T-helper 1 cell (primary cell): ENCODE measurements at regions not wholly inside any gene's neighbourhood (a gene's known extent, or its start where the extent isn't known, plus 50 kb on each side); places are given as distances from the start of the nearest gene placed in this dataset.
A peak's percentile ranks its signal among the peaks of the same experiment; 100 is the strongest.
"Not testable (repeated sequence)": the region's sequence is repeated elsewhere in the genome, so short reads cannot be mapped to it uniquely, and the experiment has no call there.

ENCODE experiments used
- DNase-seq, 5 donors: peaks; one replicate each; pipeline ENCODE4 v3.0.0-alpha.2; 2012 to 2020

DNA sequence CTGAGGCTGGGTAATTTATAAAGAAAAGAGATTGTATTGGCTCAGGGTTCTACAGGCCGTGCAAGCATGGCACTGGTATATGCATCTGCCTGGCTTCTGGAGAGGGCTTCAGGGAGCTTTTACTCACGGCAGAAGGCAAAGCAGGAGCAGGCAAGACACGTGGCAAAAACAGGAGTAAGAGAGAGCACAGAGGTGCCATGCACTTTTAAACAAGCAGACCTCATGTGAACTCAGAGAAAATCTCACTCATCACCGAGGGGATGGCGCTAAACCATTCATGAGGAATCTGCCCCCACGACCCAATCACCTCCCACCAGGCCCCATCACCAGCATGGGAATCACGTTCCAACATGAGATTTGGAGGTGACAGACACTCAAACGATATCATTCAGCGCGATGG, 400.7 kb upstream of the RUNX1 start:
- DNase-seq: no peak

DNA sequence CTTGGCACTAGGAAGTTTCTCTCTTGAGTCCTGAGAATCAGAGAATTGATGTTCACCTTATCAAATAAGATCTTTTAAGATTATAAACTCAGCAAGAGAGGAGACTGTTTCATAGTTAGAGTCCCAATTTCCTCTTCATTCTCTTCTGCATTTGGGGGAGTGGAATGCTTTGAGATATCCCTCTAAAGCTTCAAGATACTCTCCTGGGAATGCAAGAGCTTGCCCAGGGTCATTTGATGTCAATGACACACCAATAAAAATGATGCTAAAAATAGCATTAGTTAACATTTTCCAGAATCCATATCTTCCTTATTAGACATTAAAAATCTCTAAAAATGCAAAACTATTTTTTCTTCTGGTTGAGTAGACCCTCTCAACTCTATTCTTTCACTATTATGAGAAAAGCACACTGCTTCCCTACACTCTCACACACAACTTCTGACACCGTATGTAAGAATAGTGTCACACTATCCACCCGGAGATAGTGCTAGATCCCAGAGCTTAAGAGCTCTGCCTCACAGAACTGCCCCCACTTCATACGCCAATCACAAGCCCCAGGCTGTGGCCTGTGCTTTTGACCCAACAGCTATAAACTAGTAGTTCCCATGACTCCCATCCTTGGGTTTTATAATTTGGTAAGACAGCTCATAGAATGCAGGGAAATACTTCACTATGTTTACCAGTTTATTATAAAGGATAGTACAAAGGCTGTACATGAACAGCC, 399.9 kb upstream of the RUNX1 start:
- DNase-seq: no peak

DNA sequence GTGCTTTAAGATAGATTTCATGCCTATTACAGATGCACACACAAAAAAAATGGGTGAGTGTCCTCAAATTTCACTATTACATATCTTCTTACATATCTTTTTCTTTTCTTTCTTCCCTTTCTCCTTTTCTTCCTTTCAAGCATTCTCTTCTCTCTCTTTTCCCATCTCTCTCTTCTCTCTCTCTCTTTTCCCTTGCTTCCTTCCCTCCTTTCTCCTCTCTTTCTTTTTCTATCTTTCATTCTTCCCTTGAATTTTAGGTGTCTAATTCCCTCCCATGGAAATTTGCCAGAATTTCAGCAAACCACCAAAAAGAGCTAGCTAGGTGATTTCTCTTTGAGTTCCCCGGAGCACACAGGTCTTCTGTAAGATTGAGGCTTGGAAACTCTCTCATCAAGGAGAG, 395.3 kb upstream of the RUNX1 start:
- no peak for DNase-seq

DNA sequence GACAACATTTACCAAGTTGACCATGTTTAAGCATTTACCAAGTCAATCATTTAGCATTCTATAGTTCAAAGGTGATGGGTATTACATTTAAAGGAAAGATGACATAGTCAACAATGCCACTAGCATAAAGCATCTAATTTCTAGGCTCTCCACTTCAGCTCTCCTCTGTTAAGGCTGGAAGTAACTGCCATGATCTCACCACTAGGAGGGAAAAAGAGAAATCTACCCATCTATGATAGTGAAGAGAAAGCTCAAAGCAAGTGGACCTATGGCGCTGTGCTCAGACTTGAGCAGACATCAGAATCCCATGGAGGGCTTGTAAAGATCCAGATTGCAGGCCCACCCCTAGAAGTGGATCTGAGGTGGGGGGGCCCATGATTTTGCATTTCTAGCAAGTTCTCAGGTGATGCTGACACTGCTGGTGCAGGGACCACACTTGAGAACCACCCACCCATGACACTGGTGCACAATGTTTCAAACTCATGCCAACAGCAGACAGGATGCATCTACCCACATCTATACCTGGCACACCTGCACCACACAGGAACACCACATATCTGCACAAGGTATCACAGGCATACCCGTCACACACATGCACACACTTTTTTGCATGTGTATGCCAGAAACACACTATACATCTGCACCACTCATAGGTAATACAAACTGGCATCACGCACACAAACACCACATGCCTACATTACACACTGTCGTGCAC, 392.9 kb upstream of the RUNX1 start:
- no peak for DNase-seq

DNA sequence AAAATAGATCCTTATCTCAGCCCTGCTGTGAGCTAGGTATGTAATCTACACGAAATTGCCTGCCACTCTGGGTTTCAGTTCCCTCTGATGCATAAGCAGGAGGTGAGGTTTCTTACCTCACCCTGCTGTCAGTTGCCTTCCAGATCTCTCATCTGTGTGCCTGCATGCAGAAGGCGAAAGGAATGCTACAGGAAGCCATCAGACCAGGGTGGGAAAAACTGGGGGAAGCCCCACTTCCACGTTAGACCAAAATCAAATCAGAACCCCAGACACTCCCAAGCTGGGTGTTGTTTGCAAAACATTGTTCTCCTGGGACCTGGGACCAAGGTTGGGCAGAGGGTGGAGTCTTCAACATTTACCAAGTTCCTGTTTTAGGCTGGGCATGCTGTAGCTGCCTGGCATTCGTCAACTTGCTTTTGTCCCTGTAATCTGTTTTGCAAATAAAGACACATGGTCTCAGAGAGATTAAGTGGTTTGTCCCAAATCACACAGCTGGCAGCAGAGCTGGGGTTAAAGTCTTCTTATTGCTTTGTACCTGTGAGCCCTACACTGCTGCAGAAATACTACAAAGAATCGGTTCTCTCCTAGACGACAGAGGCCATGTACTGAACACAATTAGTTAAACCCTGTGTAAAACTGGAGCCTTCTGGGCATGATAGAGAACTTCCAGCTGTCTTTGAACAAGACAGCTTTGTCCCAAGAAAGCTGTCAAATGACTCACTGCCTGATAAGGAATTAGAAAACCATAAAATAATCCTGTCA, 389.7 kb upstream of the RUNX1 start:
- DNase-seq: peak in 1 of 5 donors; percentile 35

DNA sequence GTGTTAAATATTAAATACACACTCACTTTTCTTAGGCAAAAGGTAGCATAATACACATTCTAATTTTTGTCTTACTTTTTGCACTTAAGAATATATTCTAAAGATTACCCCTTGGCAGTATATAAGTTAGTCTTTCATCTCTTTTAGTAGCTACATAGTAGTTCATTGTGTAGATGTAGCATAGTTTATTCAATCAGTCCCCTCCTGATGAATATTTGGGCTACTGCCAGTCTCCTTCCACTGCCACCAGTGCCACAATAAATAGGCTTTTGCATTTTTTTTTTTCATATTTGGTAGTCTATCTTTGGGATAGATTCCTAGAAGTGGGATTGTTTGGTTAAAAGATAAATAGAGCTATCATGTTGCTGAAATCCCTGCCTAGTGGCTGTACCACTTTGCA, 388.8 kb upstream of the RUNX1 start:
- no peak for DNase-seq

DNA sequence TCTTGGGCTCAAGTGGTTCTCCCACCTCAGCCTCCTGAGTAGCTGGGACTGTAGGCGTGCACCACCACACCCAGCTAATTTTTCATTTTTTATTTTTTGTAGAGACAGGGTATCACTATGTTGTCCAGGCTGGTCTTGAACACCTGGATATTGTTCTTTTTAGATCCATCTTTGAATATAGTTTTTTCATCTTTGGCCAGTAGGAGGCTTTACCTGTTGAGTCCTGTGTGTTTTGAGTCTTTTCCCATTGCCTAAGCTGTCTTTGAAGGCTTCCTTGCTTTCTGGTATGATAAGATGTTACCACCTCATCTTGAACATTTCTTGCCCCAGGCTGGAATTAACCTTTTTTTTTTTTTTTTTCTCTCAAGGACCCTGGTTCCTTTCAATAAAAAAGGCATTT, 387.8 kb upstream of the RUNX1 start:
- DNase-seq: no peak

DNA sequence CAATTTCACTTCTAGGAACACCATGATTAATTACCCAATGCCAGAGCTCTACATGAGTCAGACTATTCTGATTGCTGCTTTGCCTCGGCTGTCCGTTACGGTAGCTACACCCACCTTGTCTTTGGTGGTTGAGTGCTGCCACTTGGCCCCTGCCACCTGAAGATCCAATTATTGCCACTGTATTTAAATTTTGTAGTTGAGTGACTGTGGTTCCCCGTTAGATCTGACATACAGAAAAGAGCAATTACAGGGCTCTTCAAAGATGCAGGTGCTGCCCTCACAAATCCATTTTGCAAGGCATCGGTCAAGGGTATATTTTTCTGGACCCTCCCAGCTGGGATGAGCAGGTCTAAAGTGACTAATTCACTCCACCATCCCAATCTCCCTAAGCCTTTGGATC, 383.5 kb upstream of the RUNX1 start:
- not testable (repeated sequence) for DNase-seq

DNA sequence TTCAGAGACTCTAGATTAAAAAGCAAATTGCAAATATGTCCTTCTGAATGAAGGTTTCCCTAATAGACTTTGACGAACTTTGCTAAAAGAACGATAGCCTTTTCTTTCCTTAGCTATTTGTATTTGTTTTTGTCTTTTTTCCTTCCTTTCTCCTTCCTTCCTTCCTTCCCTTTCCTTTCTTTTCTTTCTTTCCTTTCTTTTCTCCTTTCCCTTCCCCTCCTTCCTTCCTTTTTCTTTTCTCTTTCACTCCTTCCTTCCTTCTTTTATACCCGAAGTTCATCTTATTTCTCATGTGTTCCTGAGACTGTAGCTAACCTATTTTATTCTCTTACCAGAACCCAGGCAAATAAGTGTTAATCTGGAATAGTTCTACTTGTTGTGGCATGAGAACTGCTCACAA, 381.2 kb upstream of the RUNX1 start:
- DNase-seq: no peak

DNA sequence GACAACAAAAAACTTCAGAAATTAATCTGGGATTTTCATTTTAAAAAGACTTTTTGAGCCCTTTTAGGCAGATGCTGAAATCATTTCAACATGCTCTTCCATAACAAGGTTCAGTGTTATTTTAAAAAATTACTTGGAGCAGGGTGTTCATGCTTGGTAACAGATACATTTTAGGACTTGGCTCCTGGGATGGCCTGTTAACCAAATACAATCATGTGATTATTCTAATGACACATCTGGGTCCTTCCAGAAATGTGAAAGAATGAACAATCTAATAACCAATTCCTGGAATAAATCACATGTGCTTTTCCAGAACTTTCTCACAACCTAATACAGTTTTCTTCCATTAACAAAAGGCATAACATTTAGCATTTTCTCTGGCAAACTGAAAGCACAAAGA, 379.8 kb upstream of the RUNX1 start:
- no peak for DNase-seq

DNA sequence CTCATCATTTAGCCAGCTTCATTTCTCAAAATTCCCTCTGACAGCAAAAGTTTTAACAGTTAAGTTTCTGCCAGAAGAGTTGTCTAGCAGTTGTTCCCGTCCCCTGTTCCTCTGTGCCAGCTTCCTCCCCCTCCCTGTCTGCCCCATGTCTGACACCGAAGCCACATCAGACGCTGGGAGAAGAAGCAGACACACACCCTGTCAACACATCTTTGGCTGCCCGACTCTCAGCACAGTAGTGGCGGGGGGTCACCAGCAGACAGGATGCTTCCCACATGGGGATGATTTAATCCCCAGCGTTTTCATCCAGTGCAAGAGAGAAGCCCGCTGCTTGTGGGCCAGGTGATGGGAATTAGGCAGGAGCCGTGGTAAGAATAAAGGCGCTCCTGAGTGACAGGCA, 379.4 kb upstream of the RUNX1 start:
- DNase-seq: peak in 3 of 5 donors; percentile 14 to 25 (median 15)

DNA sequence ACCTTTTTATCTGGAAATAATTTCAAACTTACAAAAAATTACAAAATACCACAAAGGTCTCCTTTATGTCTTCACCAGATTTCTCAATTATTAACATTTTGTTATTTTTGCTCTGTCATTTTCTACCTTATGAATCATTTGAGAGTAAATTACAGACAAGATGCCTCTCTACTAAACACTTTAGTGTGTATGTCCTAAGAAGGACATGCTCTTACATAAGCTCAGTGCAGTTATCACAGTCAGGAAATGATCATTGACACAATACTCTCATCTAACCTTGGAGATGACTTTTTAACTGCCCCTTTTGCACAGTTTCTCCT, 378.9 kb upstream of the RUNX1 start:
- DNase-seq: no peak

DNA sequence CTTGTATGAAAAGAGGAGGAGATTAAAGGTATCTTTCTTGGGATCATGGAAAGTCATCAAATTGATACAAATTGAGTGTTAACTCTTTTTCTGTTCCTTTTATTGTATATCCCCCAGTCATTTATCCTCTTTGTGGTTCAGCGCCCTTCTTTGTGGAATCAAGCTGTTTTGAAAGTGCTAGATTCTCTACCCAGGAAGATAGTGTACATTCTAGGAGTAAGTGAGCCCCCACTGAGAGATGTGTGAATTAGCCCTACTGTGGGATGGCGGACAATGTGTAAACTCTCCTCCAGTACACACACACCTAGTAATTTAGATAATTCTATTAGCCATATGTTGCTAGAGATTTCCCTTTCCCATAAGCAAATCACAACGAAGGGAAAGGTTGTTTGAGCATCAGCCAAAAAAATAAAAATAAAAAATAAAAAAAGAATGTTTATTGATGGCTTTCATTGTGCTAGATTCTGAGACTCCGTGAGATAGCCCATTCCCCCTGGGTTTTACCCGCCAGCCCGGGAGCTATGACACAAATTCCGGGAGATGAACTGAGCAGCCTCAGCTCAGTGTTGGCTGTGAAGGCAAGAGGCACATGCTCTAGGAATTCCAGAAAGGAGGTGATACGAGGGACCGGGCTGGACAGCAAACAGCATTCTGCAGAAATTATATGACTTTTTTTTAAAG, 378.4 kb upstream of the RUNX1 start:
- DNase-seq: no peak

DNA sequence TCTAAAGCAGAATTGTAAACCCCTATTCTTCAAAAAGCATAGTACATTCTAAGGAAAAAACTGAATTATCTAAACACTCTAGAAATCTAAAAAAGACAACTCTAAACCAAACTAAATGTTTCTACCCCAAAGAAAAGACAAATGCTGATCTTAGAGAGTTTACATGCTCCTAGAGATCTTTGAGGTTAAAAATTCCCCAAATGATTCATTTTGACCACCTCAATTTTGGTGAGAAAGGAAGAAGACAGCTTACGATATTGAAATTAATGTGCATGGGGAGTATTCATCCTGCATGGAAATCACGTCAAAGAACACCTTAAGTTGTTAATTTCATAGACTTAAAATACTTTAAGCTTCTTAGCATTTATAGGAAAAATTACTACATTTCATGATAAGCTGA, 377.8 kb upstream of the RUNX1 start:
- DNase-seq: no peak

DNA sequence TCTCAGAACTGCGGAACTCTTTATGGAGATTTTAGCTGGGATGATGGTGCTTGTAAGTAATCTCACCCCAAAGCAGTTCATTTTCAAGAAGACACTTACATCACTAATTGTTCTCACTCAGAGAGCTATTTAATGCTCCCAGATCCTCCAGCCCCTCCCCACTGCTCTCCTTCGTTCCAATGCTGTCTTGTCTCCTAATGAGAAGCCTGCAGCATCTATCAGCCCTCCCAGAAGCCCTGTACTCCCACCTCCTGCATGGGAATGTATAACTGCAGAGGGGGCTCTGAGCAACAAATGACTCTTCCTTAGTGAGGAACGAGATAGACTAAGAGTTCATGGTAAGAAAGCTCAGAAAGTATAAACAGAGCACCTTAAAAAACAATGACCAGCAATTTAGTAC, 377.4 kb upstream of the RUNX1 start:
- no peak for DNase-seq

DNA sequence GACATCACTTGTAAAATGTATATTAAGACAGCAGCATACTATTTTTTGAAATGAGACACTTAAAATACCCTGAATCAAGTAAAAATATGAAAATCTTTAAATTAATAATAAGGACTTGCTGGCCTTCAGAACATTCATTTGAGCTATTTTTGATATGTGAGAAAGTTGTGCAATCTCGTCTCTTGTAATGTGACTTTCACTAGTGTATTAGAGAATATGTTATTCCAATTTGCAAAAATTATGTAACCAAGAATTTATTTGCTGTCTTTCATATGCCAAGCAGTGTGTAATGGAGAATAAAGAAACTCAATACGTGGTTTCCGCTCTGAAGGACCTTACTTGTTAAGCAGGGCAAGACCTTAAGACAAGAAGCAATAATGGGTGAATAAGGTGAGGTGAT, 375.0 kb upstream of the RUNX1 start:
- DNase-seq: no peak

DNA sequence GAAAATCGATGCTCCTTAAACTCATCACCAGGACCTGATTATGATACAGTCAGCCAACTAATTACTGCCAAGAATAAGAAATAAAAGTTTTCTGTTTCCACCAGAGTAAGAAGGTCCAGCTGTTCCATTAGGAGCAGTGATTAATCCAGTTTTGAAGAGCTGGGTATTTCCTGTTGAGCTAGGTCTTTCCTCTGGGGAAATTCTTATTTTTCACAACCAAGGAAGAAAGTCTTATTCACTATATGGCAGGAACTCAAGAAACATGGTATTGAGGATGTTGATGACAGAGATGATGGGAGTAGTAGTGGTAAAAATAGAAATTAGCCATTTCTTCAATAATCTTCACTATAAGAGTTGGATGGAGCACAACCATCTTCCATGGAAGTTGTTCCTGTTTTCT, 374.6 kb upstream of the RUNX1 start:
- no peak for DNase-seq

DNA sequence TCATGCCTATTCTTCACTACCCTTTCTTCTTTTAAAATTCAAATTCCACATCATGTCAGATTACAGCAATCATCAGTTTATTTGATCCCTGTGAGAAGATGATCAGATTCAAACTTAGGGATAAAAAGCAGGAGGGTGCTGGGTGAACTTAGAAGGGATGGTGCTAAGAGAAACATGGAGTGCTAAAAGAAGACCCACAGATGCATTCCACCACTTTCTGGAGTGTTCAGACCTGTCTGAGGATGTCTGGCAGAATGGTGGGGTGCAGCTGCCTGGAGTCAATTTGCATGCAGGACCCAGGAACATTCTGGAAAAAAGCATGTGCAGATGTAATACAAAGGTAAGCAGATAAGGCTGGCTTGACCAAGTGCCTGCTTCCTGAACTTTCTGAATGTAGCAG, 372.9 kb upstream of the RUNX1 start:
- DNase-seq: no peak

DNA sequence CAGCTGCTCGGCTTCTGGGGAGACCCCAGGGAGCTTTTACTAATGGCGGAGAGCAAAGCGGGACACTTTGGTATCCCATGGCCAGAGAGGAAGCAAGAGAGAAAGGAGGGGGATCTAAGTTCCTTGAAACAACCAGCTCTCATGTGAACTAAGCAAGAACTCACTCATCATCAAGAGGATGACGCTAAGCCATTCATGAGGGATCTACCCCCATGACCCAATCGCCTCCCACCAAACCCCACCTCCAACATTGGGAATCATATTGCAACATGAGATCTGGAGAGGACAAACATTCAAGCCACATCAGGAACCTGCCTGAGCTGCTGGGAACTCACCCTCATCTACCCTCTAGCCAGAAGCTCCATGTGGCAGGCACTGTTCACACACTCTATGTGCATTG, 372.1 kb upstream of the RUNX1 start:
- DNase-seq: no peak

DNA sequence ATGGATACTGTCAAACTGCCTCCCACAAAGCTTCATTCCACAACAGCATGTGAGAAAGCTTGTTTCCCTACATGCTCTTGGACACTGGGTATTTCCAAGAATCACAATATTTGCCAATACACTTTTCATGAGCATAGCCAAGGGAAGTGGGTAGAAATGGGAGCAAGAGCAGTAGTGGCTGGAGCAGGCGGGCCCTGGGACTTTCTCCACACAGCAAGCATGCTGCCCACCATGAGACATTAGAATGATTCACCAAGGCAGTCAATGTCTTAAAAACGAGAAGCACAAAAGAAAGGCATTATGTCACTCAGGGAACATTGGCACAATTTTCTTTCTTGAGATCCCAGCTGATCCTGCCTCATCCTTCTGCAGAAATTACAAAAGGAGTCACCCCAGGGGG, 371.6 kb upstream of the RUNX1 start:
- DNase-seq: no peak

DNA sequence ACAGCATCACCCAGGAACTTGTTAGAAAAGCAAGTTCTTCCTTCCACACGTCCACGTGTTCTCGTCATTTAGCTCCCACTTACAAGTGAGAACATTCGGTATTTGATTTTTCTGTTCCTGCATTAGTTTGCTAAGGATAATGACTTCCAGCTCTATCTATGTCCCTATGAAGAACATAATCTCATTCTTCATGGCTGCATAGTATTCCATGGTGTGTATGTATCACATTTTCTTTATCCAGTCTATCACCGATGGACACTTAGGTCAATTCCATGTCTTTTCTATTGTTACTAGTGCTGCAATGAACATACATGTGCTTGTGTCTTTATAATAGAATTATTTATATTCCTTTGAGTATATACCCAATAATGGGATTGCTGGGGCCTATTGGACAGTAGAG, 368.7 kb upstream of the RUNX1 start:
- DNase-seq: no peak

DNA sequence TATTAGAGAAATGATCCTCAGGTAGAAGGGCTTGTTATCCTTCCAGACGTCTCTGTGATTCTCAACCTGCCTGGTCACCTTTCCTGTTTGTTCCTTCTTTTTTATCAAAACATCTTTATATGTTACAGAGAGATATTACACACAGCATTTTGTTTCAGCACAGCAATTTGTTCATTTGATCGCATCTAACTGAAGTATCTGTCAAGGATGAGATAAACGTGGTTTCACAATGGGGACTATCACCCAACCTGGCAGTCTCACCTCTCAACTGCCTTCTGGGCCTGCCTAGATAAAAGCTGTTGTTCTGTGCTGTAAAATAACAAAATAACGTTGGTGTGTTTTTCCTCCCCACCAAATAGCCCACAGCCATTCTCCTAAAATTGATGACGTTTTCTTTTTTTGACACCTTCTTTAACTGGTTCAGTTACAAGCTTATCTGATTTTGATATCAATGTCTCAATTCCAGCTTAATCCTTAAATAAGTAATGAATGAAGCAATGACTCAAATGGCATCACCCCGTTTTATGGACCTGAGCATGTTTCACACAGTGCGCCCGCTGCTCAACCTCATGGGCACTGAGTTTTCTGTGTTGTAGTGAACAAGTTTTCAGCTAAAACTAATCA, 367.9 kb upstream of the RUNX1 start:
- DNase-seq: no peak

DNA sequence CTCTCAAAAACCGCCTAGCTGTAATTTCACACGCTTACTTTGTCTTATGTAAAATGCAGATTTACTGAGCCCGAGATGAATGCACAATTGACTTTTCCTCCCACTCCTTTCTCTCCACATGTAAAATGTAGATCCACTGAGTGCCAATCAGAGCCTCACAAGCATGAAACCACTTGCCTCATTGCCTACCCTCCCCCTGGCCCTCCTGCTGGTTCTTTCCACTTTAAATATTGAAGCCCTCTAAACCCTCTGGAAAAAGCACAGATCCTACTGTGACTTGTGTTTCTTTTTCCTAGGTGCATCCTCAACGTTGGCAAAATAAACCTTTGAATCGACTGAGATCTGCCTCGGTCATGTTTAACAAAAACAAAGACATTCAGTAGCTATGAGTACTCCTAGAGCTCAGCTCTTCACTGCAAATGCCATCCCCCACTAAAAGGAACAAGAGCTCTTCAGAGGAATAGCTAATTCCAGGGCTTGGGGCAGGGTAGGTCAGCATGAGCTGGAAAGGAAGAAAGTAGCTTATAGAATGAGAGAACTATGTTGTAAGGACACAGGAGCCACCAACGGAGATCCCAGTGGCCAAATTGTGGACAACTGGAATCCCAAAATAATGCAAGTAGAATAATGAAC, 365.5 kb upstream of the RUNX1 start:
- no peak for DNase-seq
